ENCODE measurements at regions not wholly inside any gene's neighbourhood (a gene's known extent, or its start where the extent isn't known, plus 50 kb on each side); places are given as distances from the start of the nearest gene placed in this dataset.

DNA sequence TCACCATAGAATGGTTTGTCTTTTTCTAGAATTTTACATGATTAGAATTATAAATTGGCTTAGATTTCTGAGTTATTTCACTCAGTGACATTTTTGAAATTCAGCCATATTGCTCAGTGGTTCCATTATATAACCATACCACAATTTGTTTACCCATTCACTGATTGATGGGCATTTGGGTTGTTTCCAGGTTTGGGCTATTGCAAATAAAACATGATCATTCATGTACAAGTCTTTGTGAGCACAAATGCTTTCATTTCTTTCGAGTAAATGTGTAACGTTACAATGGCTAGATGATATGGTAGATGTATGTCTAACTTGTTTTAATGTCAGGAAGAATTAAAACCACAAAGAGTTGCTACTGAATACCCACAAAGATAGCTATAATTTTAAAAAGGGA lies 279.9 kb upstream of the TARS1 start:
- H3K36me3 ChIP-seq (ENCODE audit: insufficient read depth in 1 of 2, low read depth in 1 of 2): no peaks in the 10 kb centered on the region
- no peak for DNase-seq
- H3K9me3 ChIP-seq: peaks cover 11% of the 10 kb centered on the region
- H3K27ac ChIP-seq: no peak overlapping the region
- TF ChIP-seq, protein P1, sequence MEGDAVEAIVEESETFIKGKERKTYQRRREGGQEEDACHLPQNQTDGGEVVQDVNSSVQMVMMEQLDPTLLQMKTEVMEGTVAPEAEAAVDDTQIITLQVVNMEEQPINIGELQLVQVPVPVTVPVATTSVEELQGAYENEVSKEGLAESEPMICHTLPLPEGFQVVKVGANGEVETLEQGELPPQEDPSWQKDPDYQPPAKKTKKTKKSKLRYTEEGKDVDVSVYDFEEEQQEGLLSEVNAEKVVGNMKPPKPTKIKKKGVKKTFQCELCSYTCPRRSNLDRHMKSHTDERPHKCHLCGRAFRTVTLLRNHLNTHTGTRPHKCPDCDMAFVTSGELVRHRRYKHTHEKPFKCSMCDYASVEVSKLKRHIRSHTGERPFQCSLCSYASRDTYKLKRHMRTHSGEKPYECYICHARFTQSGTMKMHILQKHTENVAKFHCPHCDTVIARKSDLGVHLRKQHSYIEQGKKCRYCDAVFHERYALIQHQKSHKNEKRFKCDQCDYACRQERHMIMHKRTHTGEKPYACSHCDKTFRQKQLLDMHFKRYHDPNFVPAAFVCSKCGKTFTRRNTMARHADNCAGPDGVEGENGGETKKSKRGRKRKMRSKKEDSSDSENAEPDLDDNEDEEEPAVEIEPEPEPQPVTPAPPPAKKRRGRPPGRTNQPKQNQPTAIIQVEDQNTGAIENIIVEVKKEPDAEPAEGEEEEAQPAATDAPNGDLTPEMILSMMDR (IDR thresholded peaks at IDR 0.05): no peak
- no peaks in the 10 kb centered on the region for H3K4me1 ChIP-seq
- ATAC-seq: no peak
- intact Hi-C loops (cut with DNase I): no loop called here
- no peak overlapping the region for H3K4me3 ChIP-seq
- H3K27me3 ChIP-seq (ENCODE audit: insufficient read depth in 3 of 3, low read length in 2 of 3): no peaks in the 10 kb centered on the region
- WGBS, 3 donors: 70 to 80% (median 74%) methylated on average over 2 of the region's 2 CpGs

DNA sequence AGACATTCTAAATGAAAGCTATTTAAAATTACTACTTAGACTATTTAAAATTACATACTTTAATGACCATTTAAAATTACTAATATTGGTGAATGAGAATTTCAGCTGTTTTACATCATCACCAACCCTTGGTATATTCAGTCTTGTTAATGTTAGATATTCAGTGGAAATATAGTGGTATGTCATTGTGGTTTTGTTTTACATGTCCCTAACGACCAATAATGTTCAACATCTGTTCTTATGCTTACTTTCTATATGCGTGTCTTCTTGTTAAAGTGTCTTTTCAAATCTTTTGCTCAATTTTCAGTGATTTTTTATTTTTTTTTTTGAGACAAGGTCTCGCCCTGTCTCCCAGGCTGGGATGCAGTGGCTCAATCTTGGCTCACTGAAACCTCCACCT lies 279.3 kb upstream of the TARS1 start:
- H3K27me3 ChIP-seq (ENCODE audit: insufficient read depth in 3 of 3, low read length in 2 of 3): no peaks in the 10 kb centered on the region
- no peak overlapping the region for H3K27ac ChIP-seq
- no peaks in the 10 kb centered on the region for H3K36me3 ChIP-seq (ENCODE audit: insufficient read depth in 1 of 2, low read depth in 1 of 2)
- TF ChIP-seq, protein P1 (IDR thresholded peaks at IDR 0.05): no peak
- ATAC-seq (no peak), DNase-seq (no peak)
- H3K4me1 ChIP-seq: no peaks in the 10 kb centered on the region
- H3K9me3 ChIP-seq: peaks cover 11% of the 10 kb centered on the region
- H3K4me3 ChIP-seq: no peak overlapping the region
- 46 to 52% (median 47%) methylated on average over 3 of the region's 3 CpGs for WGBS, 3 donors
- intact Hi-C loops (cut with DNase I): no loop called here

DNA sequence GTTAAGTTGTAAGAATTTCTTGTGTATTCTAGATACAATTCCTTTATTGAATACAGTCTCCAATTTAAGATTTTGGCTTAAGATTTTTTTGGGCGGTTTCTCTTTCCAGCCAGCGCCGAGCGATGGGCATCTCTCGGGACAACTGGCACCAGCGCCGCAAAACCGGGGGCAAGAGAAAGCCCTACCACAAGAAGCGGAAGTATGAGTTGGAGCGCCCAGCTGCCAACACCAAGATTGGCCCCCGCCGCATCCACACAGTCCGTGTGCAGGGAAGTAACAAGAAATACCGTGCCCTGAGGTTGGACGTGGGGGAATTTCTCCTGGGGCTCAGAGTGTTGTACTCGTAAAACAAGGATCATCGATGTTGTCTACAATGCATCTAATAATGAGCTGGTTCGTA lies 278.7 kb upstream of the TARS1 start:
- WGBS, 3 donors: 95 to 96% (median 96%) methylated on average over 18 of the region's 18 CpGs
- H3K9me3 ChIP-seq: peaks cover 11% of the 10 kb centered on the region
- H3K36me3 ChIP-seq (ENCODE audit: insufficient read depth in 1 of 2, low read depth in 1 of 2): no peaks in the 10 kb centered on the region
- TF ChIP-seq, protein P1 (IDR thresholded peaks at IDR 0.05): no peak
- no peaks in the 10 kb centered on the region for H3K4me1 ChIP-seq
- H3K27me3 ChIP-seq (ENCODE audit: insufficient read depth in 3 of 3, low read length in 2 of 3): no peaks in the 10 kb centered on the region
- no peak for ATAC-seq
- H3K27ac ChIP-seq: no peak overlapping the region
- intact Hi-C loops (cut with DNase I): no loop called here
- DNase-seq: no peak
- H3K4me3 ChIP-seq: no peak overlapping the region

DNA sequence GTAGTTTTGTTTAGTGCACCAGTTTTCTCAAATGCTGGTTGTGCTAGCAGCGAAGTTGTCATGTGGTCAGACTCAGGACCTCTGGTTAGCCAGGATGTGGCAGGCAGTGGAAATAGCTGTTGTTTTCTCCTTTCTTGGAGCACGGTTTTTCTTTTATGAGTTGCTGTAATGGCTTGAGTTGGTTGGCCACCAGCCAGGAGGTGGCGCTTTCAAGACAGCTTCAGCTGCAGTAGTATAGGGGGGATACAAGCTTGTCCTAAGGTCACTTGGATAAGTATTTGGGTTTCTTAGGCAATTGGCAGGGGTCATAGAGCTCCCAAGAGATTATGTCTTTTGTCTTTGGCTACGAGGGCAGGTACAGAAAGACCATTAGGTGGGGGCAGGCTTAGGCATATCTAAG lies 274.2 kb upstream of the TARS1 start:
- TF ChIP-seq, protein P1 (IDR thresholded peaks at IDR 0.05): no peak
- no peaks in the 10 kb centered on the region for H3K27me3 ChIP-seq (ENCODE audit: insufficient read depth in 3 of 3, low read length in 2 of 3)
- no peaks in the 10 kb centered on the region for H3K4me1 ChIP-seq
- no peaks in the 10 kb centered on the region for H3K36me3 ChIP-seq (ENCODE audit: insufficient read depth in 1 of 2, low read depth in 1 of 2)
- no peak for DNase-seq
- peaks cover 11% of the 10 kb centered on the region for H3K9me3 ChIP-seq
- H3K4me3 ChIP-seq: no peak overlapping the region
- ATAC-seq: no peak
- intact Hi-C loops (cut with DNase I): no loop called here
- H3K27ac ChIP-seq: no peak overlapping the region
- WGBS, 3 donors: 63 to 74% (median 70%) methylated on average over 4 of the region's 4 CpGs

DNA sequence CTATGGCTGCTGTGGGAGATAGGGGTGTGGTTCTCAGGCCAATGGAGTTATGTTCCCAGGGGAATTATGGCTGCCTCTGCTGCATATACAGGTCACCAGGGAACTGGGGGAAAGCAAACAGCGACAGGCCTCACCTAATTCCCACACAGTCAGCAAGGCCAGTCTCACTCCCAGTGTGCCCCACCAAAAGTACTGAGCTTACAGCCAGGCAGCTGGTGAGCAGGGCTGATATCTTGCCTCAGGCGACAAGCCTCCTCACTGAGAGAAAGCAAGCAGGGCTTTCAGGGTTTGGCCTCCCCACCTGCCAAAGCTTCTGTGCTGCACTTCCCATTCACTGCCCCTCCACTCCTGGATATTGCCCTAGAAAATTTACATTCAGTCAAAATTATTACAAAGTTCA lies 273.8 kb upstream of the TARS1 start:
- no peak for DNase-seq
- H3K4me1 ChIP-seq: no peaks in the 10 kb centered on the region
- no peak overlapping the region for H3K4me3 ChIP-seq
- TF ChIP-seq, protein P1 (IDR thresholded peaks at IDR 0.05): no peak
- 46 to 59% (median 53%) methylated on average over 2 of the region's 2 CpGs for WGBS, 3 donors
- ATAC-seq: no peak
- H3K27me3 ChIP-seq (ENCODE audit: insufficient read depth in 3 of 3, low read length in 2 of 3): no peaks in the 10 kb centered on the region
- peaks cover 11% of the 10 kb centered on the region for H3K9me3 ChIP-seq
- intact Hi-C loops (cut with DNase I): no loop called here
- no peak overlapping the region for H3K27ac ChIP-seq
- no peaks in the 10 kb centered on the region for H3K36me3 ChIP-seq (ENCODE audit: insufficient read depth in 1 of 2, low read depth in 1 of 2)
